SK-N-SH (cell line): ENCODE measurements at regions not wholly inside any gene's neighbourhood (a gene's known extent, or its start where the extent isn't known, plus 50 kb on each side); places are given as distances from the start of the nearest gene placed in this dataset.

ENCODE experiments used
- ELF1 ChIP-seq: IDR thresholded peaks from 2 replicates; pipeline ENCODE4 v1.4.0; 2012
- EZH2phosphoT487 ChIP-seq: fragments of 200-600 bp; sonication (generic); IDR thresholded peaks from 2 replicates; pipeline ENCODE4 v1.6.1; 2017; ENCODE audit warnings: low read depth, mixed run types, mild to moderate bottlenecking, antibody characterized with exemption, moderate library complexity, borderline replicate concordance
- GABPA ChIP-seq: IDR thresholded peaks from 2 replicates; pipeline ENCODE4 v1.4.0; 2012; ENCODE audit warnings: low read depth, mild to moderate bottlenecking
- GATA2 ChIP-seq: sonication (generic); formaldehyde crosslinking; IDR thresholded peaks from 2 replicates; pipeline ENCODE4 v1.5.0; 2020; ENCODE audit warnings: mild to moderate bottlenecking, missing genetic modification reagents
- JUND ChIP-seq: IDR thresholded peaks from 2 replicates; pipeline ENCODE4 v1.4.0; 2012
- MEF2A ChIP-seq: IDR thresholded peaks from 2 replicates; pipeline ENCODE4 v1.4.0; 2012; ENCODE audit warnings: low read depth, borderline replicate concordance
- MXI1 ChIP-seq: IDR thresholded peaks from 2 replicates; pipeline ENCODE4 v1.6.1; 2012; ENCODE audit warnings: mild to moderate bottlenecking, low read depth, low read length, improper control_type of control experiment
- PBX3 ChIP-seq: IDR thresholded peaks from 2 replicates; pipeline ENCODE4; 2012
- POLR2AphosphoS5 ChIP-seq: IDR thresholded peaks from 2 replicates; pipeline ENCODE4 v1.6.1; 2012; ENCODE audit warnings: low read depth, low read length
- RAD21 ChIP-seq: IDR thresholded peaks from 2 replicates; pipeline ENCODE4 v1.6.1; 2012; ENCODE audit warnings: mild to moderate bottlenecking, low read length
- RCOR1 ChIP-seq: fragments of 150-350 bp; IDR thresholded peaks from 2 replicates; pipeline ENCODE4 v1.6.1; 2017; ENCODE audit warnings: antibody characterized with exemption, low read length
- RFX5 ChIP-seq: IDR thresholded peaks from 2 replicates; pipeline ENCODE4 v1.6.1; 2012; ENCODE audit warnings: mild to moderate bottlenecking, improper control_type of control experiment, low read length
- SIN3A ChIP-seq: IDR thresholded peaks from 2 replicates; pipeline ENCODE4 v1.6.1; 2012; ENCODE audit warnings: low read depth, mild to moderate bottlenecking, low read length, moderate library complexity, borderline replicate concordance
- TCF12 ChIP-seq: IDR thresholded peaks from 2 replicates; pipeline ENCODE4 v1.4.0; 2012
- TEAD4 ChIP-seq: IDR thresholded peaks from 2 replicates; pipeline ENCODE4 v1.4.0; 2012; ENCODE audit warnings: mild to moderate bottlenecking, borderline replicate concordance; ENCODE audit not compliant: insufficient read depth
- USF1 ChIP-seq: IDR thresholded peaks from 2 replicates; pipeline ENCODE4 v1.4.0; 2012; ENCODE audit warnings: low read depth, borderline replicate concordance
- YY1 ChIP-seq: IDR thresholded peaks from 2 replicates; pipeline ENCODE4 v1.4.0; 2012; ENCODE audit warnings: low read depth, mild to moderate bottlenecking
- small RNA-seq, 7 experiments: library from RNA; depleted of rRNA; stranded (forward); fragments of <200 nt; gene quantifications; one replicate each; pipeline ENCODE3, GENCODE V24; 2012
- TF ChIP-seq, protein P1 (sequence below): fragments of 150-350 bp; IDR thresholded peaks from 2 replicates; pipeline ENCODE4 v1.6.1; 2016; ENCODE audit warnings: mild to moderate bottlenecking, low read depth, low read length
- TF ChIP-seq, protein P2 (sequence below): IDR thresholded peaks from 2 replicates; pipeline ENCODE4 v1.4.0; 2012; ENCODE audit warnings: low read depth
- TF ChIP-seq, protein P3 (sequence below): fragments of 150-350 bp; IDR thresholded peaks from 2 replicates; pipeline ENCODE4 v1.6.1; 2017; ENCODE audit warnings: antibody characterized with exemption, low read length, low read depth, borderline replicate concordance

GRCh38 chr7:80277434-80278427 is 143.1 kb downstream of the GNAI1 start (continued):
- TF ChIP-seq, protein P1, sequence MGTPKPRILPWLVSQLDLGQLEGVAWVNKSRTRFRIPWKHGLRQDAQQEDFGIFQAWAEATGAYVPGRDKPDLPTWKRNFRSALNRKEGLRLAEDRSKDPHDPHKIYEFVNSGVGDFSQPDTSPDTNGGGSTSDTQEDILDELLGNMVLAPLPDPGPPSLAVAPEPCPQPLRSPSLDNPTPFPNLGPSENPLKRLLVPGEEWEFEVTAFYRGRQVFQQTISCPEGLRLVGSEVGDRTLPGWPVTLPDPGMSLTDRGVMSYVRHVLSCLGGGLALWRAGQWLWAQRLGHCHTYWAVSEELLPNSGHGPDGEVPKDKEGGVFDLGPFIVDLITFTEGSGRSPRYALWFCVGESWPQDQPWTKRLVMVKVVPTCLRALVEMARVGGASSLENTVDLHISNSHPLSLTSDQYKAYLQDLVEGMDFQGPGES = no peak
- TF ChIP-seq MEF2A = 0 out of 2 replicates have a peak, but pooled peaks have one; percentile 26
- no peak for TF ChIP-seq RAD21
- no peak for TF ChIP-seq EZH2phosphoT487
- TF ChIP-seq PBX3 = peak; percentile 80
- no peak for TF ChIP-seq MXI1
- TF ChIP-seq, protein P2, sequence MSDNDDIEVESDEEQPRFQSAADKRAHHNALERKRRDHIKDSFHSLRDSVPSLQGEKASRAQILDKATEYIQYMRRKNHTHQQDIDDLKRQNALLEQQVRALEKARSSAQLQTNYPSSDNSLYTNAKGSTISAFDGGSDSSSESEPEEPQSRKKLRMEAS = no peak; the same call in 1 of the 2 replicates
- TF ChIP-seq, protein P3, sequence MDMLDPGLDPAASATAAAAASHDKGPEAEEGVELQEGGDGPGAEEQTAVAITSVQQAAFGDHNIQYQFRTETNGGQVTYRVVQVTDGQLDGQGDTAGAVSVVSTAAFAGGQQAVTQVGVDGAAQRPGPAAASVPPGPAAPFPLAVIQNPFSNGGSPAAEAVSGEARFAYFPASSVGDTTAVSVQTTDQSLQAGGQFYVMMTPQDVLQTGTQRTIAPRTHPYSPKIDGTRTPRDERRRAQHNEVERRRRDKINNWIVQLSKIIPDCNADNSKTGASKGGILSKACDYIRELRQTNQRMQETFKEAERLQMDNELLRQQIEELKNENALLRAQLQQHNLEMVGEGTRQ = no peak
- TF ChIP-seq TCF12 = peak; percentile 68
- no peak for TF ChIP-seq GABPA
- TF ChIP-seq JUND = peak; percentile 74
- TF ChIP-seq RFX5 = no peak
- TF ChIP-seq RCOR1 = no peak
- TF ChIP-seq ELF1 = peak; percentile 33; the same call in 1 of the 2 replicates
- TF ChIP-seq TEAD4 = no peak
- peak; percentile 62; the same call in 1 of the 2 replicates for TF ChIP-seq USF1
- no peak for TF ChIP-seq YY1
- TF ChIP-seq GATA2 (CRISPR knock-in tag) = no peak
- no peak; the same call in 1 of the 2 replicates for TF ChIP-seq POLR2AphosphoS5
- TF ChIP-seq SIN3A = no peak

Small RNA genes in the stretch of these regions (small RNA-seq; reads per million reads assigned to genes)
- 0 reads per million in 7 experiments for gene RN7SL35P
- gene SNRPBP1 = 0 reads per million in 7 experiments
